T-cell (primary cell): ENCODE measurements at regions not wholly inside any gene's neighbourhood (a gene's known extent, or its start where the extent isn't known, plus 50 kb on each side); places are given as distances from the start of the nearest gene placed in this dataset.

Experiments used
- ATAC-seq, 4 experiments: fragments of 200-7000 bp in 3 of 4; fragments of 150-1000 bp in 1 of 4; cut with Tn5 transposase; replicated peaks in 1 of 4; 1 replicate in 3 of 4; 2 replicates in 1 of 4; pipeline ENCODE4 v1.10.0; 2021; ENCODE audit warnings: moderate library complexity in 3 of 4, mild to moderate bottlenecking in 2 of 4, moderate number of reproducible peaks in 1 of 4
- CTCF ChIA-PET, 2 donors: fragments of 300-600 bp; sonication (Branson Sonifier 250); formaldehyde crosslinking; loops; one replicate each; lab custom pipeline; 2022; ENCODE audit warnings: antibody characterized with exemption in 2 of 2; lab: Charles Lee
- POLR2A ChIA-PET, 2 donors: fragments of 300-600 bp; sonication (Branson Sonifier 250); formaldehyde crosslinking; loops; one replicate each; lab custom pipeline; 2022; ENCODE audit warnings: antibody characterized with exemption in 2 of 2; lab: Charles Lee
- DNase-seq, 35 experiments: peaks; one replicate each; pipeline versions ENCODE4 v3.0.0 to v3.0.0-alpha.2; 2013 to 2023
- H3K27ac ChIP-seq: one replicate; pipeline ENCODE4 v1.5.1; 2013; ENCODE audit warnings: low read length
- H3K27me3 ChIP-seq, 2 experiments: replicated peaks in 1 of 2; 1 replicate in 1 of 2; 2 replicates in 1 of 2; pipeline versions ENCODE4 v1.6.1 to v1.7.0; 2013; ENCODE audit warnings: low read length in 1 of 2, mixed read lengths in 1 of 2; ENCODE audit not compliant: control insufficient read depth in 2 of 2, insufficient read depth in 2 of 2; ENCODE audit errors: extremely low read depth in 1 of 2
- H3K36me3 ChIP-seq, 2 donors: 1 replicate in 1 of 2; 2 replicates in 1 of 2; pipeline versions ENCODE4 v1.6.1 to v1.7.0; 2013; ENCODE audit warnings: low read length in 1 of 2; ENCODE audit not compliant: control insufficient read depth in 2 of 2, insufficient read depth in 1 of 2; ENCODE audit errors: extremely low read depth in 1 of 2
- H3K4me1 ChIP-seq, 2 experiments: 1 replicate in 1 of 2; 2 replicates in 1 of 2; pipeline versions ENCODE4 v1.6.1 to v1.7.0; 2013; ENCODE audit warnings: low read length in 2 of 2, mixed read lengths in 1 of 2; ENCODE audit not compliant: insufficient read depth in 2 of 2, control insufficient read depth in 1 of 2; ENCODE audit errors: extremely low read depth in 1 of 2
- H3K4me3 ChIP-seq, 2 donors: 1 replicate in 1 of 2; 2 replicates in 1 of 2; pipeline versions ENCODE4 v1.5.1 to v1.7.0; 2013; ENCODE audit warnings: mild to moderate bottlenecking in 2 of 2, low read length in 1 of 2, moderate library complexity in 1 of 2; ENCODE audit not compliant: control insufficient read depth in 1 of 2; ENCODE audit errors: extremely low read depth in 1 of 2
- H3K9me3 ChIP-seq: 2 replicates; pipeline ENCODE4 v1.7.0; 2013
- H3K27ac Mint-ChIP-seq, 2 donors: one replicate each; pipeline ENCODE4 v1.8.0; 2020 to 2021; ENCODE audit warnings: mild to moderate bottlenecking in 2 of 2, mixed read lengths in 2 of 2
- H3K27me3 Mint-ChIP-seq, 2 donors: one replicate each; pipeline ENCODE4 v1.8.0; 2021 to 2022; ENCODE audit warnings: mixed read lengths in 2 of 2
- H3K36me3 Mint-ChIP-seq: one replicate; pipeline ENCODE4 v1.8.0; 2021; ENCODE audit warnings: mixed read lengths
- H3K4me1 Mint-ChIP-seq, 3 donors: one replicate each; pipeline ENCODE4 v1.8.0; 2020 to 2022; ENCODE audit warnings: mixed read lengths in 3 of 3, mild to moderate bottlenecking in 1 of 3
- H3K4me3 Mint-ChIP-seq, 3 donors: one replicate each; pipeline ENCODE4 v1.8.0; 2020 to 2022; ENCODE audit warnings: mild to moderate bottlenecking in 3 of 3, mixed read lengths in 3 of 3, moderate library complexity in 3 of 3
- H3K9me3 Mint-ChIP-seq, 3 donors: one replicate each; pipeline ENCODE4 v1.8.0; 2020 to 2022; ENCODE audit warnings: mixed read lengths in 3 of 3
- WGBS: methylation state at CpG from one replicate; pipeline ENCODE4 v1.1.5; 2013; ENCODE audit warnings: missing lambda C conversion rate; ENCODE audit not compliant: insufficient coverage; 5-methylcytosine and 5-hydroxymethylcytosine counted together

- Mint-ChIP-seq H3K36me3 (no peaks in the 10 kb centered on the region), H3K4me3 (no peak overlapping the region), H3K27ac (no peak overlapping the region), H3K4me1 (no peaks in the 10 kb centered on the region), H3K9me3 (peaks cover 4 to 11% (median 9%) of the 10 kb centered on the region in 3 donors), H3K27me3 (no peaks in the 10 kb centered on the region)
- ChIA-PET POLR2A (no interaction called here), CTCF (interaction anchor here in 1 of 2 donors (0.6 kb wide), 1 partner anchor 877 kb away, joined by 5 read pairs; no protein-coding TSS in a partner anchor)
- H3K27me3 ChIP-seq, result no peaks in the 10 kb centered on the region
- WGBS, result 55% methylated on average over 2 of the region's 4 CpGs
- ATAC-seq, result no peak
- no peaks in the 10 kb centered on the region for H3K36me3 ChIP-seq
- H3K4me1 ChIP-seq, result no peaks in the 10 kb centered on the region
- no peak for DNase-seq
- no peaks in the 10 kb centered on the region for H3K9me3 ChIP-seq
- H3K27ac ChIP-seq, result no peak overlapping the region
- no peak overlapping the region for H3K4me3 ChIP-seq
Observed at GRCh38 chr2:78967294-78967693, 58.2 kb upstream of the REG3G start.

GRCh38 chr2:78973630-78974029 lies 51.9 kb upstream of the REG3G start:
- Mint-ChIP-seq H3K27me3 (no peaks in the 10 kb centered on the region), H3K4me3 (no peak overlapping the region), H3K36me3 (no peaks in the 10 kb centered on the region), H3K9me3 (peaks cover 3 to 17% (median 10%) of the 10 kb centered on the region in 3 donors), H3K4me1 (no peaks in the 10 kb centered on the region), H3K27ac (no peak overlapping the region)
- Histone ChIP-seq H3K4me3 (no peak overlapping the region), H3K9me3 (no peaks in the 10 kb centered on the region), H3K27me3 (no peaks in the 10 kb centered on the region), H3K27ac (no peak overlapping the region), H3K36me3 (no peaks in the 10 kb centered on the region), H3K4me1 (no peaks in the 10 kb centered on the region)
- POLR2A ChIA-PET, result no interaction called here
- ATAC-seq, result no peak
- no CpG with 5 or more reads among the region's 3 CpGs for WGBS
- no peak for DNase-seq
- CTCF ChIA-PET, result no interaction called here
